ENCODE measurements at regions not wholly inside any gene's neighbourhood (a gene's known extent, or its start where the extent isn't known, plus 50 kb on each side); places are given as distances from the start of the nearest gene placed in this dataset.

GRCh38 chr2:16026816-16027501 lies 86.6 kb downstream of the MYCN start:
- Histone ChIP-seq H3K4me1 (ENCODE audit: insufficient read depth, low read length) (peaks cover 6% of the 10 kb centered on the region; the same call in 1 of the 2 replicates), H2AFZ (ENCODE audit: low read length) (no peak overlapping the region), H3K79me2 (ENCODE audit: insufficient read depth, low read length) (no peaks in the 10 kb centered on the region), H3K23ac (ENCODE audit: insufficient read length, low read depth, low read length) (no peak overlapping the region), H2BK5ac (ENCODE audit: insufficient read length, low read length) (no peak overlapping the region), H3K18ac (ENCODE audit: insufficient read length, low read depth, low read length) (no peak overlapping the region), H4K8ac (replicated peaks; ENCODE audit: insufficient read length, low read depth, low read length) (no peak overlapping the region), H3K23me2 (ENCODE audit: insufficient read length, low read depth, low read length, poor library complexity, severe bottlenecking) (peaks cover 5% of the 10 kb centered on the region), H2AK5ac (ENCODE audit: insufficient read length, low read length) (no peak overlapping the region), H2BK12ac (ENCODE audit: insufficient read length, low read depth, low read length) (no peak overlapping the region), H3T11ph (ENCODE audit: low read length) (no peak overlapping the region), H4K91ac (ENCODE audit: insufficient read length, low read depth, low read length) (no peak overlapping the region), H2BK120ac (ENCODE audit: low read depth, low read length, poor library complexity, severe bottlenecking) (no peak overlapping the region), H3K27me3 (ENCODE audit: insufficient read depth, low read length) (no peaks in the 10 kb centered on the region), H2BK15ac (ENCODE audit: low read depth, low read length) (no peak overlapping the region), H3K79me1 (ENCODE audit: insufficient read depth, low read depth, low read length, poor library complexity, severe bottlenecking) (no peaks in the 10 kb centered on the region), H2BK20ac (ENCODE audit: low read depth, low read length, poor library complexity, severe bottlenecking) (no peak overlapping the region), H3K14ac (ENCODE audit: insufficient read depth, low read length) (no peak overlapping the region), H3K4ac (ENCODE audit: low read depth, low read length) (no peak overlapping the region), H4K5ac (ENCODE audit: insufficient read length, low read depth, low read length) (no peak overlapping the region), H4K20me1 (ENCODE audit: control insufficient read depth, insufficient read depth, insufficient read length) (no peaks in the 10 kb centered on the region), H3K9me3 (ENCODE audit: control insufficient read depth, low read depth, low read length) (no peaks in the 10 kb centered on the region), H3K56ac (ENCODE audit: insufficient read length, low read depth, low read length) (no peak overlapping the region), H3K9ac (ENCODE audit: extremely low read depth, insufficient read length, low read length) (no peak overlapping the region), H3K4me2 (ENCODE audit: insufficient read depth, insufficient read length, low read length) (no peak overlapping the region), H3K27ac (ENCODE audit: insufficient read length, low read depth, low read length) (no peak overlapping the region)
- no CpG with 5 or more reads among the region's 8 CpGs for WGBS (ENCODE audit: extremely low coverage, insufficient read length, low lambda C conversion rate)
- H3K9me3 Mint-ChIP-seq = no peaks in the 10 kb centered on the region
- no peak overlapping the region for H3K4me3 Mint-ChIP-seq
- peaks cover 7% of the 10 kb centered on the region for H3K27me3 Mint-ChIP-seq (ENCODE audit: low read depth)
- DNase-seq = no peak
- H3K4me1 Mint-ChIP-seq = peaks cover 58 to 62% of the 10 kb centered on the region in 2 experiments
- no peak for TF ChIP-seq CTCF (conservative IDR thresholded peaks at IDR 0.05)
- no peak overlapping the region for H3K27ac Mint-ChIP-seq
- no peaks in the 10 kb centered on the region for H3K36me3 Mint-ChIP-seq (ENCODE audit: insufficient read depth in 1 of 3, low read depth in 3 of 3)

Measured in H9 (cell line).